ENCODE measurements at regions not wholly inside any gene's neighbourhood (a gene's known extent, or its start where the extent isn't known, plus 50 kb on each side); places are given as distances from the start of the nearest gene placed in this dataset.

GRCh38 chr5:144549580-144549979, 378.9 kb downstream of the KCTD16 start:
- no peak for TF ChIP-seq CTCF (IDR thresholded peaks at IDR 0.05; ENCODE audit: control insufficient read depth, insufficient read depth, low read depth, low read length, missing control alignments)
- no peak for DNase-seq (ENCODE audit: low read depth)
- H3K4me3 ChIP-seq (ENCODE audit: control insufficient read depth, low read depth, low read length) = no peak overlapping the region

- no peak for DNase-seq (ENCODE audit: low read depth)
- H3K4me3 ChIP-seq (ENCODE audit: control insufficient read depth, low read depth, low read length) = no peak overlapping the region
- TF ChIP-seq CTCF (IDR thresholded peaks at IDR 0.05; ENCODE audit: control insufficient read depth, insufficient read depth, low read depth, low read length, missing control alignments) = no peak
Observed at GRCh38 chr5:144548936-144549335, 378.3 kb downstream of the KCTD16 start.

- H3K4me3 ChIP-seq (ENCODE audit: control insufficient read depth, low read depth, low read length) = no peak overlapping the region
- no peak for TF ChIP-seq CTCF (IDR thresholded peaks at IDR 0.05; ENCODE audit: control insufficient read depth, insufficient read depth, low read depth, low read length, missing control alignments)
- no peak for DNase-seq (ENCODE audit: low read depth)
Observed at GRCh38 chr5:144547098-144547499, 376.4 kb downstream of the KCTD16 start.

GRCh38 chr5:144538845-144539244, 368.2 kb downstream of the KCTD16 start:
- no peak for TF ChIP-seq CTCF (IDR thresholded peaks at IDR 0.05; ENCODE audit: control insufficient read depth, insufficient read depth, low read depth, low read length, missing control alignments)
- no peak for DNase-seq (ENCODE audit: low read depth)
- no peak overlapping the region for H3K4me3 ChIP-seq (ENCODE audit: control insufficient read depth, low read depth, low read length)

Data from AG09309 (cell line).